PC-9 (cell line): ENCODE measurements at regions not wholly inside any gene's neighbourhood (a gene's known extent, or its start where the extent isn't known, plus 50 kb on each side); places are given as distances from the start of the nearest gene placed in this dataset.
"Not testable (repeated sequence)": the region's sequence is repeated elsewhere in the genome, so short reads cannot be mapped to it uniquely, and the experiment has no call there.

ENCODE experiments used
- BruUV-seq: library from RNA; stranded (reverse); fragments of 400-500 nt; replicated peaks from 2 replicates; lab custom pipeline; 2021; lab: Mats Ljungman, UMichigan
- CTCF ChIA-PET: fragments of 300-600 bp; sonication (Branson Sonifier 250); formaldehyde crosslinking; loops from one replicate; lab custom pipeline; 2022; ENCODE audit warnings: antibody characterized with exemption; lab: Charles Lee
- POLR2A ChIA-PET: fragments of 300-600 bp; sonication (Branson Sonifier 250); formaldehyde crosslinking; loops from one replicate; lab custom pipeline; 2022; ENCODE audit warnings: antibody characterized with exemption; ENCODE audit not compliant: unreplicated experiment; lab: Charles Lee
- DNase-seq, 2 experiments: peaks; one replicate each; pipeline versions ENCODE4 v3.0.0 to v3.0.0-alpha.2; 2015 to 2022; ENCODE audit warnings: mixed read lengths in 1 of 2
- H2AFZ ChIP-seq: fragments of 200-600 bp; sonication (generic); 2 replicates; pipeline ENCODE4 v1.8.1; 2017; ENCODE audit warnings: antibody characterized with exemption
- H3F3A ChIP-seq: fragments of 200-600 bp; sonication (generic); 2 replicates; pipeline ENCODE4 v1.8.1; 2017; ENCODE audit warnings: antibody characterized with exemption, mild to moderate bottlenecking, low read depth; ENCODE audit not compliant: insufficient read depth
- H3K27ac ChIP-seq: fragments of 200-600 bp; sonication (generic); 2 replicates; pipeline ENCODE4 v1.6.1; 2016; ENCODE audit warnings: mixed run types
- H3K27me3 ChIP-seq: fragments of 200-600 bp; sonication (generic); 2 replicates; pipeline ENCODE4 v1.6.1; 2016; ENCODE audit warnings: low read depth, mixed run types; ENCODE audit not compliant: insufficient read depth
- H3K36me3 ChIP-seq: fragments of 200-600 bp; sonication (generic); 2 replicates; pipeline ENCODE4 v1.6.1; 2016; ENCODE audit warnings: low read depth, mixed run types
- H3K4me1 ChIP-seq: fragments of 200-600 bp; sonication (generic); replicated peaks from 2 replicates; pipeline ENCODE4 v1.6.1; 2016; ENCODE audit warnings: mixed run types; ENCODE audit not compliant: insufficient read depth
- H3K4me2 ChIP-seq: fragments of 200-600 bp; sonication (generic); 2 replicates; pipeline ENCODE4 v1.6.1; 2017; ENCODE audit warnings: mixed run types
- H3K4me3 ChIP-seq: fragments of 200-600 bp; sonication (generic); 2 replicates; pipeline ENCODE4 v1.6.1; 2016; ENCODE audit warnings: mixed run types
- H3K79me2 ChIP-seq: fragments of 200-600 bp; sonication (generic); 2 replicates; pipeline ENCODE4 v1.6.1; 2017; ENCODE audit warnings: low read depth, mixed run types
- H3K9me2 ChIP-seq: fragments of 200-600 bp; sonication (generic); 2 replicates; pipeline ENCODE4 v1.8.1; 2017; ENCODE audit warnings: mild to moderate bottlenecking; ENCODE audit not compliant: insufficient read depth
- H3K9me3 ChIP-seq: fragments of 200-600 bp; sonication (generic); 2 replicates; pipeline ENCODE4 v1.8.1; 2016; ENCODE audit warnings: low read depth; ENCODE audit not compliant: insufficient read depth
- H4K20me1 ChIP-seq: fragments of 200-600 bp; sonication (generic); 2 replicates; pipeline ENCODE4 v1.8.1; 2017; ENCODE audit not compliant: insufficient read depth
- CTCF ChIP-seq: fragments of 200-600 bp; sonication (generic); conservative IDR thresholded peaks from 2 replicates; pipeline ENCODE4 v1.6.1; 2017; ENCODE audit warnings: mixed run types, antibody characterized with exemption, mild to moderate bottlenecking, moderate library complexity
- EZH2 ChIP-seq: fragments of 200-600 bp; sonication (generic); IDR thresholded peaks from 2 replicates; pipeline ENCODE4 v1.8.0; 2017; ENCODE audit warnings: antibody characterized with exemption, low read depth
- intact Hi-C: fragments of 100-400 bp; cut with micrococcal nuclease; formaldehyde crosslinking; loops from one replicate; pipeline ENCODE4 v1.10.0; 2022; ENCODE audit not compliant: unreplicated experiment

- no peak overlapping the region for H3K27ac ChIP-seq
- H4K20me1 ChIP-seq: no peaks in the 10 kb centered on the region
- H2AFZ ChIP-seq: no peak overlapping the region
- no peaks in the 10 kb centered on the region for H3K9me3 ChIP-seq
- no peak for TF ChIP-seq CTCF
- TF ChIP-seq EZH2: no peak
- POLR2A ChIA-PET: no interaction called here
- H3K4me1 ChIP-seq: no peaks in the 10 kb centered on the region
- no peaks in the 10 kb centered on the region for H3K9me2 ChIP-seq
- H3F3A ChIP-seq: no peaks in the 10 kb centered on the region
- H3K27me3 ChIP-seq: peaks cover 4% of the 10 kb centered on the region; the same call in 1 of the 2 replicates
- BruUV-seq: no TSS peak
- H3K4me3 ChIP-seq: no peak overlapping the region
- no peak overlapping the region for H3K4me2 ChIP-seq
- no peaks in the 10 kb centered on the region for H3K36me3 ChIP-seq
- DNase-seq: peak in 1 of 2 experiments; percentile 48
- CTCF ChIA-PET: no interaction called here
- intact Hi-C loops: no loop called here
- no peaks in the 10 kb centered on the region for H3K79me2 ChIP-seq
Observed at GRCh38 chr3:46797486-46797885, 65.8 kb downstream of the MYL3 start.

GRCh38 chr3:46793340-46793739, 69.9 kb downstream of the MYL3 start:
- peaks cover 19% of the 10 kb centered on the region; the same call in 1 of the 2 replicates for H3K27me3 ChIP-seq
- H3F3A ChIP-seq, CTCF ChIA-PET, H3K9me3 ChIP-seq, H3K36me3 ChIP-seq, H3K9me2 ChIP-seq, POLR2A ChIA-PET, H4K20me1 ChIP-seq, H3K79me2 ChIP-seq, H3K4me3 ChIP-seq, H3K4me2 ChIP-seq, H3K27ac ChIP-seq, BruUV-seq, intact Hi-C loops, DNase-seq, H3K4me1 ChIP-seq, H2AFZ ChIP-seq: not testable (repeated sequence)

GRCh38 chr3:46778101-46778500, 60.4 kb upstream of the PRSS50 start:
- H3K79me2 ChIP-seq: no peaks in the 10 kb centered on the region
- H3F3A ChIP-seq: no peaks in the 10 kb centered on the region
- no peak for DNase-seq
- TF ChIP-seq CTCF (no peak), EZH2 (no peak)
- no peak overlapping the region for H3K4me3 ChIP-seq
- H3K4me1 ChIP-seq: no peaks in the 10 kb centered on the region
- BruUV-seq: no TSS peak
- no peaks in the 10 kb centered on the region for H3K36me3 ChIP-seq
- no peak overlapping the region for H2AFZ ChIP-seq
- CTCF ChIA-PET: no interaction called here
- H3K4me2 ChIP-seq: no peak overlapping the region
- H3K27me3 ChIP-seq: peaks cover 18% of the 10 kb centered on the region
- H3K9me2 ChIP-seq: no peaks in the 10 kb centered on the region
- no peak overlapping the region for H3K27ac ChIP-seq
- POLR2A ChIA-PET: no interaction called here
- H4K20me1 ChIP-seq: no peaks in the 10 kb centered on the region
- intact Hi-C loops: no loop called here
- peaks cover 6% of the 10 kb centered on the region; the same call in 1 of the 2 replicates for H3K9me3 ChIP-seq

- POLR2A ChIA-PET, DNase-seq, H3K4me3 ChIP-seq, H3K9me3 ChIP-seq, CTCF ChIA-PET, H3K4me1 ChIP-seq, H3K79me2 ChIP-seq, H2AFZ ChIP-seq, H3F3A ChIP-seq, H3K9me2 ChIP-seq, H3K36me3 ChIP-seq, H4K20me1 ChIP-seq, H3K27ac ChIP-seq, H3K4me2 ChIP-seq, BruUV-seq, intact Hi-C loops: not testable (repeated sequence)
- peaks cover 15% of the 10 kb centered on the region for H3K27me3 ChIP-seq
Observed at GRCh38 chr3:46772498-46772897, 54.8 kb upstream of the PRSS50 start.
